Astrocyte (in vitro differentiated cells and primary cell): ENCODE measurements at regions not wholly inside any gene's neighbourhood (a gene's known extent, or its start where the extent isn't known, plus 50 kb on each side); places are given as distances from the start of the nearest gene placed in this dataset.

Source experiments
- DNase-seq: peaks from one replicate; pipeline ENCODE4 v3.0.0-alpha.2; 2010; ENCODE audit warnings: low read depth
- FAIRE-seq: peaks from 2 replicates; lab custom pipeline; 2011; peaks lifted over from hg19 to GRCh38; lab: Jason Lieb, UNC
- H2AFZ ChIP-seq: 2 replicates; pipeline ENCODE4 v1.6.0; 2012; ENCODE audit warnings: low read depth, low read length, inconsistent platforms
- H3K27ac ChIP-seq: 2 replicates; pipeline ENCODE4 v1.5.1; 2011; ENCODE audit warnings: low read depth, low read length, inconsistent platforms
- H3K27me3 ChIP-seq: 2 replicates; pipeline ENCODE4 v1.6.0; 2011; ENCODE audit warnings: low read length, inconsistent platforms; ENCODE audit not compliant: insufficient read depth
- H3K36me3 ChIP-seq: 2 replicates; pipeline ENCODE4 v1.5.1; 2011; ENCODE audit warnings: low read length, inconsistent platforms; ENCODE audit not compliant: insufficient read depth
- H3K4me1 ChIP-seq: 2 replicates; pipeline ENCODE4 v1.5.1; 2011; ENCODE audit warnings: low read length, inconsistent platforms; ENCODE audit not compliant: insufficient read depth
- H3K4me2 ChIP-seq: 2 replicates; pipeline ENCODE4 v1.6.0; 2012; ENCODE audit warnings: low read length, inconsistent platforms
- H3K4me3 ChIP-seq: 2 replicates; pipeline ENCODE4 v1.5.1; 2011; ENCODE audit warnings: low read depth, mild to moderate bottlenecking, low read length, inconsistent platforms; ENCODE audit not compliant: insufficient read depth
- H3K79me2 ChIP-seq: 2 replicates; pipeline ENCODE4 v1.6.0; 2012; ENCODE audit warnings: mild to moderate bottlenecking, low read length, inconsistent platforms; ENCODE audit not compliant: insufficient read depth
- H3K9ac ChIP-seq: 2 replicates; pipeline ENCODE4 v1.6.0; 2012; ENCODE audit warnings: mild to moderate bottlenecking, low read length, inconsistent platforms
- H3K9me3 ChIP-seq: 2 replicates; pipeline ENCODE4 v1.5.1; 2012; ENCODE audit warnings: low read depth, mild to moderate bottlenecking, low read length, inconsistent platforms; ENCODE audit not compliant: insufficient read depth
- H4K20me1 ChIP-seq: 2 replicates; pipeline ENCODE4 v1.6.0; 2012; ENCODE audit warnings: low read length, inconsistent platforms; ENCODE audit not compliant: insufficient read depth
- H3K27ac Mint-ChIP-seq: one replicate; pipeline ENCODE4 v1.8.0; 2021; ENCODE audit warnings: mild to moderate bottlenecking, mixed read lengths; ENCODE audit not compliant: unreplicated experiment
- H3K27me3 Mint-ChIP-seq: one replicate; pipeline ENCODE4 v1.8.0; 2021; ENCODE audit warnings: low read depth, mixed read lengths; ENCODE audit not compliant: unreplicated experiment
- H3K36me3 Mint-ChIP-seq: one replicate; pipeline ENCODE4 v1.8.0; 2021; ENCODE audit warnings: low read depth, mixed read lengths; ENCODE audit not compliant: unreplicated experiment
- H3K4me1 Mint-ChIP-seq: one replicate; pipeline ENCODE4 v1.8.0; 2021; ENCODE audit warnings: low read depth, mixed read lengths; ENCODE audit not compliant: unreplicated experiment
- H3K4me3 Mint-ChIP-seq: one replicate; pipeline ENCODE4 v1.8.0; 2021; ENCODE audit warnings: mild to moderate bottlenecking, moderate library complexity, mixed read lengths; ENCODE audit not compliant: unreplicated experiment
- H3K9me3 Mint-ChIP-seq: one replicate; pipeline ENCODE4 v1.8.0; 2021; ENCODE audit warnings: mild to moderate bottlenecking, mixed read lengths; ENCODE audit not compliant: unreplicated experiment
- EZH2 ChIP-seq: IDR thresholded peaks from 2 replicates; pipeline ENCODE4 v1.6.1; 2012; ENCODE audit warnings: mild to moderate bottlenecking, low read length, inconsistent platforms; ENCODE audit not compliant: insufficient read depth
- TF ChIP-seq, protein P1 (sequence below): IDR thresholded peaks from 2 replicates; pipeline ENCODE4 v1.5.1; 2011; ENCODE audit warnings: low read depth, mild to moderate bottlenecking, inconsistent platforms, low read length, moderate library complexity; ENCODE audit not compliant: insufficient read depth

DNA sequence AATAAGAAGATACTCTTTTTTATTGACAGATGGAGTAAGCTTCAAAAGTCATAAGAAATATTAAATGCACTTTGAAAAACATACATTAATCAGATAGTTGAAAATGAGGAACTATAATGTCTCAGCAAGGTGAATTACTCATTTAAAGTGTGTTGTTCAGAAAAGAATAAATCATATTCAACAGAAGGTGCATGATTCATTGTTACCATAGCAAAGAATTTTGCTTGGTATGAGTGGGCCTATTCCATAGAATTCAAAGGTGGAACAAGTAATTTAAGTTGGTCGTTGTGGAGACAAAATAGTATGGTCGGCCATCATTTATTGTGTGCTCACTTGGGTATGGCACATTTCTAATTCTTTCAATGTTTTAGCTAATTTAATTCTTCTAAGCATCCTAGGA, 1920.2 kb upstream of the CDH9 start:
- TF ChIP-seq EZH2: no peak
- TF ChIP-seq, protein P1, sequence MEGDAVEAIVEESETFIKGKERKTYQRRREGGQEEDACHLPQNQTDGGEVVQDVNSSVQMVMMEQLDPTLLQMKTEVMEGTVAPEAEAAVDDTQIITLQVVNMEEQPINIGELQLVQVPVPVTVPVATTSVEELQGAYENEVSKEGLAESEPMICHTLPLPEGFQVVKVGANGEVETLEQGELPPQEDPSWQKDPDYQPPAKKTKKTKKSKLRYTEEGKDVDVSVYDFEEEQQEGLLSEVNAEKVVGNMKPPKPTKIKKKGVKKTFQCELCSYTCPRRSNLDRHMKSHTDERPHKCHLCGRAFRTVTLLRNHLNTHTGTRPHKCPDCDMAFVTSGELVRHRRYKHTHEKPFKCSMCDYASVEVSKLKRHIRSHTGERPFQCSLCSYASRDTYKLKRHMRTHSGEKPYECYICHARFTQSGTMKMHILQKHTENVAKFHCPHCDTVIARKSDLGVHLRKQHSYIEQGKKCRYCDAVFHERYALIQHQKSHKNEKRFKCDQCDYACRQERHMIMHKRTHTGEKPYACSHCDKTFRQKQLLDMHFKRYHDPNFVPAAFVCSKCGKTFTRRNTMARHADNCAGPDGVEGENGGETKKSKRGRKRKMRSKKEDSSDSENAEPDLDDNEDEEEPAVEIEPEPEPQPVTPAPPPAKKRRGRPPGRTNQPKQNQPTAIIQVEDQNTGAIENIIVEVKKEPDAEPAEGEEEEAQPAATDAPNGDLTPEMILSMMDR: no peak
- no peaks in the 10 kb centered on the region for H3K9me3 Mint-ChIP-seq

DNA sequence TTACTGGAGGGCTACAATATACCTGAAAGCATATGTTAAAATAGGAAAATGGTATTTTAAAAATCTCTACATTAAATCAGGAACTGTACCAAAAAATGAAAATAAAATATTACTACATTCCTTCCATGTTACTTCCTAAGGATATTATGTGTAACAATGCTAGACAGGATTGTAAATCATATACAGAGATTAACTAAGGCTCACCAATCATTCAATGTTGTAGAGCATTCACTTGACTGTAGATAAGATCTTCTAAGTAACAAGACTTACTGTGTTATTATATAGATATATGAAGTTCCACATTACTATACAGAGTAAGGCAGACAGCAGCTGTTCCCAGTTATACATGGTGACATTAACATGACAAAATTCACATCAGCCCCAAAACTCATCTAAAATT, 1919.1 kb upstream of the CDH9 start:
- no peak overlapping the region for H2AFZ ChIP-seq
- H3K27me3 ChIP-seq: no peaks in the 10 kb centered on the region
- peaks cover 4% of the 10 kb centered on the region for H3K4me1 ChIP-seq
- H3K9me3 ChIP-seq: no peaks in the 10 kb centered on the region
- Mint-ChIP-seq H3K27me3 (no peaks in the 10 kb centered on the region), H3K27ac (no peak overlapping the region), H3K36me3 (no peaks in the 10 kb centered on the region), H3K4me3 (no peak overlapping the region), H3K4me1 (peaks cover 3% of the 10 kb centered on the region), H3K9me3 (no peaks in the 10 kb centered on the region)
- H3K9ac ChIP-seq: no peak overlapping the region
- DNase-seq: no peak
- TF ChIP-seq EZH2: no peak
- TF ChIP-seq, protein P1: no peak
- H3K79me2 ChIP-seq: no peaks in the 10 kb centered on the region
- no peak overlapping the region for H3K27ac ChIP-seq
- FAIRE-seq: no peak
- H3K36me3 ChIP-seq: no peaks in the 10 kb centered on the region
- no peak overlapping the region for H3K4me3 ChIP-seq
- H4K20me1 ChIP-seq: no peaks in the 10 kb centered on the region
- H3K4me2 ChIP-seq: no peak overlapping the region

More for the DNA sequence above, 1920.2 kb upstream of the CDH9 start:
- Histone ChIP-seq H4K20me1 (no peaks in the 10 kb centered on the region), H3K36me3 (no peaks in the 10 kb centered on the region), H3K9ac (no peak overlapping the region), H3K27ac (no peak overlapping the region), H3K79me2 (no peaks in the 10 kb centered on the region), H3K27me3 (no peaks in the 10 kb centered on the region), H3K4me3 (no peak overlapping the region), H2AFZ (no peak overlapping the region), H3K9me3 (no peaks in the 10 kb centered on the region), H3K4me2 (no peak overlapping the region), H3K4me1 (peaks cover 4% of the 10 kb centered on the region)
- Mint-ChIP-seq H3K4me3 (no peak overlapping the region), H3K27ac (no peak overlapping the region), H3K36me3 (no peaks in the 10 kb centered on the region), H3K4me1 (peaks cover 3% of the 10 kb centered on the region), H3K27me3 (no peaks in the 10 kb centered on the region)
- DNase-seq: no peak
- no peak for FAIRE-seq

GRCh38 chr5:28954074-28954473, 1915.7 kb upstream of the CDH9 start:
- no peaks in the 10 kb centered on the region for H3K36me3 ChIP-seq
- H3K4me2 ChIP-seq: no peak overlapping the region
- Mint-ChIP-seq H3K4me1 (no peaks in the 10 kb centered on the region), H3K4me3 (no peak overlapping the region), H3K9me3 (no peaks in the 10 kb centered on the region), H3K27me3 (no peaks in the 10 kb centered on the region), H3K36me3 (no peaks in the 10 kb centered on the region), H3K27ac (no peak overlapping the region)
- H3K27me3 ChIP-seq: no peaks in the 10 kb centered on the region
- FAIRE-seq (no peak), DNase-seq (no peak)
- no peaks in the 10 kb centered on the region for H3K9me3 ChIP-seq
- no peaks in the 10 kb centered on the region for H4K20me1 ChIP-seq
- H3K27ac ChIP-seq: no peak overlapping the region
- no peak overlapping the region for H3K4me3 ChIP-seq
- H3K79me2 ChIP-seq: no peaks in the 10 kb centered on the region
- no peak overlapping the region for H2AFZ ChIP-seq
- H3K9ac ChIP-seq: no peak overlapping the region
- no peak for TF ChIP-seq EZH2
- TF ChIP-seq, protein P1: no peak
- H3K4me1 ChIP-seq: no peaks in the 10 kb centered on the region
